ENCODE measurements at regions not wholly inside any gene's neighbourhood (a gene's known extent, or its start where the extent isn't known, plus 50 kb on each side); places are given as distances from the start of the nearest gene placed in this dataset.

DNA sequence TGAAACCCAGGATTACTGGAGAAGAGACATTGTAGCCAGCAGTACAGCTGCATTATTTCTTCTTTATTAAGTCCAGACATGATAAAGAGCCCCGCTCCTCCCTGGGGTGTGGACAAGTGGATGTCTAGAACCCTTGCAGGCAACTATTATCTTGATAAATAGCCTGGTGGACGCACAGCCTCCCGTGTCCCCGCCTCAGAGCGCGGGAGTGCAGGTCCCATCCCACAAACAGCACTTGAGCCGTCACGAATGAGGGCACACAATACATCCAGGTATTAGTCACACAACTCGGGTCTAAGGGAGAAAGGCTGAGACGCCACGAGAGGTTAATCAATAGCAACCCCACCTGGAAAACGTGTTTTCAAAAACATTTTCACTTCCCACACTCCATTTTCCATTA lies 213.2 kb upstream of the SOX1 start:
- DNase-seq (ENCODE audit: insufficient read length, low spot score) = no peak
- TF ChIP-seq POLR2AphosphoS5 (IDR thresholded peaks at IDR 0.05; ENCODE audit: low read depth, low read length) = no peak
- no peak for TF ChIP-seq PAX5 (IDR thresholded peaks at IDR 0.05; ENCODE audit: insufficient read depth, low read length, severe bottlenecking)
- no peak for TF ChIP-seq POLR2A (IDR thresholded peaks at IDR 0.05; ENCODE audit: low read depth, low read length)
- TF ChIP-seq POU2F2 (IDR thresholded peaks at IDR 0.05; ENCODE audit: low read depth, low read length) = no peak
- TF ChIP-seq TAF1 (IDR thresholded peaks at IDR 0.05; ENCODE audit: low read depth, low read length) = no peak
- no peak for TF ChIP-seq SPI1 (IDR thresholded peaks at IDR 0.05; ENCODE audit: low read depth, low read length)
- no peak for FAIRE-seq

DNA sequence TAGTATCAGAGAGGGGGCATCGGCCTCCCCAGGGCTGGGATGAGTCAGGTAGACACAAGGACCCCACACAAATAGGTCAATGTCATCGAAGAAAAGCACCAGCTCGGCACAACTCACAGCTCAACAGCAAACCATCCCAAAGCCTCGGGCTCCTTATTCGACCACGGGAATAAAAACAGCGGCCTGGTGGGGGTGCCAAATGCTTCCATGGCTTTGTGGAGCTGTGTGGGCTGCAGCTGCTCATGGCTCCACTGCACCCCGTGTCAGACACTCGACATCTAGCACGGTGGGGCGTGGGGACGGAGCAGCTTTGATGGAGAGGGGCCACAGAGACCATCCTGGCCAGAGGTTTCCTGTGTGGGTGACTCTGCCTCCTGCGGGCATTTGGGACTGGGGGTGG lies 212.5 kb upstream of the SOX1 start:
- FAIRE-seq (no peak), DNase-seq (ENCODE audit: insufficient read length, low spot score) (no peak)
- TF ChIP-seq SPI1 (IDR thresholded peaks at IDR 0.05; ENCODE audit: low read depth, low read length) = no peak
- no peak for TF ChIP-seq PAX5 (IDR thresholded peaks at IDR 0.05; ENCODE audit: insufficient read depth, low read length, severe bottlenecking)
- TF ChIP-seq POLR2A (IDR thresholded peaks at IDR 0.05; ENCODE audit: low read depth, low read length) = no peak
- TF ChIP-seq POU2F2 (IDR thresholded peaks at IDR 0.05; ENCODE audit: low read depth, low read length) = no peak
- no peak for TF ChIP-seq POLR2AphosphoS5 (IDR thresholded peaks at IDR 0.05; ENCODE audit: low read depth, low read length)
- TF ChIP-seq TAF1 (IDR thresholded peaks at IDR 0.05; ENCODE audit: low read depth, low read length) = no peak

DNA sequence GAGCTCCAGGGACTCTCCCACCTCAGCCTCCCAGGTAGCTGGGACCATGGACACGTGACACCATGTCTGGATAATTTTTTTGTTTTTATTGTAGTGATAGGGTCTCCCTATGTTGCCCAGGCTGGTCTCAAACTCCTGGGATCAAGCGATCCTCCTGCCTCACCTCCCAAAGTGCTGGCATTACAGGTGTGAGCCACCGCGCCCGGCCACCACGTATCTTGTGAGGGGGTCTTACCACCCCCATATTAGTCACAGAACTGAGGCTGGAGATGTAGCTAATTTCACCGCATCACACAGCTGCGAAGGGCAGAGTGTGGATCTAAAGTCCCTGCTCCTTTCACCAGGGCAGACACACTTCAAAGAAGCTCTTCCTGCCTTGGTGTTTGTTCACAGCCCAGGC lies 211.8 kb upstream of the SOX1 start:
- DNase-seq (ENCODE audit: insufficient read length, low spot score) (no peak), FAIRE-seq (no peak)
- TF ChIP-seq POU2F2 (IDR thresholded peaks at IDR 0.05; ENCODE audit: low read depth, low read length) = no peak
- no peak for TF ChIP-seq SPI1 (IDR thresholded peaks at IDR 0.05; ENCODE audit: low read depth, low read length)
- no peak for TF ChIP-seq PAX5 (IDR thresholded peaks at IDR 0.05; ENCODE audit: insufficient read depth, low read length, severe bottlenecking)
- no peak for TF ChIP-seq TAF1 (IDR thresholded peaks at IDR 0.05; ENCODE audit: low read depth, low read length)
- TF ChIP-seq POLR2AphosphoS5 (IDR thresholded peaks at IDR 0.05; ENCODE audit: low read depth, low read length) = no peak
- TF ChIP-seq POLR2A (IDR thresholded peaks at IDR 0.05; ENCODE audit: low read depth, low read length) = no peak

DNA sequence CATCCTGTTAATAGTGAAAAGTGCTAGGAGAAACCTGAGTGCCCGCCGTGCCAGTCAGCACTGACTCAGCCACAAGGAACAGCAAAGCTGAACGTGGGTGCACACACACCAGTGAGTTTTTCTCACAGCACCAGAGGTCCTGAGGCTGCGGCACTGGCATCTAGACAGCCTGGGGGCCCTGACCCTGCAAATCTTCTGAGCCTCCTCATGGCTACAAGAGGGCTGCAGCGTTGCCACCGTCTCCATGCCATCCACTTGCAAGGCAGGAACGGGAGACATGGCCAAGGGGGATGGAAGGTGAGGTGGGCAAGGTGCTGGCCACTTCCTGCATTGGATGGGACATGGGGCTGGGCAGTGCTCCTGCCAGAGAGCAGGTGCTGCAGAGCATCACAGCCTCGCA lies 211.2 kb upstream of the SOX1 start:
- no peak for DNase-seq (ENCODE audit: insufficient read length, low spot score)
- FAIRE-seq = no peak
- no peak for TF ChIP-seq TAF1 (IDR thresholded peaks at IDR 0.05; ENCODE audit: low read depth, low read length)
- no peak for TF ChIP-seq PAX5 (IDR thresholded peaks at IDR 0.05; ENCODE audit: insufficient read depth, low read length, severe bottlenecking)
- TF ChIP-seq SPI1 (IDR thresholded peaks at IDR 0.05; ENCODE audit: low read depth, low read length) = no peak
- no peak for TF ChIP-seq POLR2A (IDR thresholded peaks at IDR 0.05; ENCODE audit: low read depth, low read length)
- TF ChIP-seq POLR2AphosphoS5 (IDR thresholded peaks at IDR 0.05; ENCODE audit: low read depth, low read length) = no peak
- TF ChIP-seq POU2F2 (IDR thresholded peaks at IDR 0.05; ENCODE audit: low read depth, low read length) = no peak

DNA sequence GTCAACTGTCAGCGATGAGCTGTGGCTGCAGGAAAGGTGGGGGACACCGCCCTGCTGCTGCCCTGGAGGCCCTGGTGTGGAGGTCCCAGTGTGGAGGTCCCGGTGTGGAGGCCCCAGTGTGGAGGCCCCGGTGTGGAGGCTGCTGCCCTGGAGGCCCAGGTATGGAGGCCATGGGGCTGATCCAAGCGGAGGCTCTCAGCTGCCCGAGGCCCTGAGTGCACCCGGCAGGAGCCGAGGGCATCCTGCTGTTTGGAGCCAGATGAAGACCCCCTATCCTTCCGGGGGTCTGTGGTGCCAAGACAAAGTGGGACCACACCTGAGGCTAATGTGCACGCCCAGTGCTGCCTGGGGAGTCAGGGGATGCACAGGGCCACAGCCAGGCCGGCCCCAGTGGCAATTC lies 210.4 kb upstream of the SOX1 start:
- no peak for TF ChIP-seq POU2F2 (IDR thresholded peaks at IDR 0.05; ENCODE audit: low read depth, low read length)
- no peak for TF ChIP-seq POLR2A (IDR thresholded peaks at IDR 0.05; ENCODE audit: low read depth, low read length)
- TF ChIP-seq TAF1 (IDR thresholded peaks at IDR 0.05; ENCODE audit: low read depth, low read length) = no peak
- TF ChIP-seq PAX5 (IDR thresholded peaks at IDR 0.05; ENCODE audit: insufficient read depth, low read length, severe bottlenecking) = no peak
- TF ChIP-seq SPI1 (IDR thresholded peaks at IDR 0.05; ENCODE audit: low read depth, low read length) = no peak
- no peak for TF ChIP-seq POLR2AphosphoS5 (IDR thresholded peaks at IDR 0.05; ENCODE audit: low read depth, low read length)
- FAIRE-seq (no peak), DNase-seq (ENCODE audit: insufficient read length, low spot score) (no peak)

DNA sequence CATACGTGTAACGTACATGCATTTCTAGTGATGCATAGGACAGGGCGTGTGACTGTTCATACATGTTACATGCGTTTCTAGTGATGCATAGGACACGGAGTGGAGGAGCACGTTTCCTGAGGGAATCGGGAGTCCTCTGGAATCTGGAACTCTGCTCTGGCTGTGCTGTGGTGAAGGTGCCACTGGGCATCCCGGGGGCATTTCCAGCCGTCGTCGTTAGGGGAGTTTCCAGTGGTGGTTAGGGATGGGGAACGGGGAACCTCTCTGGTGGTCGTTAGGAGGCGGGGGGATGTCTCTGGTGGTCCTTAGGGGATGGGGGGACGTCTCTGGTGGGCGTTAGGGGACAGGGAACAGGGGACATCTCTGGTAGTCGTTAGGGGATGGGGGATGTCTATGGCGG lies 209.6 kb upstream of the SOX1 start:
- TF ChIP-seq TAF1 (IDR thresholded peaks at IDR 0.05; ENCODE audit: low read depth, low read length) = no peak
- TF ChIP-seq PAX5 (IDR thresholded peaks at IDR 0.05; ENCODE audit: insufficient read depth, low read length, severe bottlenecking) = no peak
- no peak for TF ChIP-seq POLR2A (IDR thresholded peaks at IDR 0.05; ENCODE audit: low read depth, low read length)
- no peak for TF ChIP-seq POLR2AphosphoS5 (IDR thresholded peaks at IDR 0.05; ENCODE audit: low read depth, low read length)
- TF ChIP-seq SPI1 (IDR thresholded peaks at IDR 0.05; ENCODE audit: low read depth, low read length) = no peak
- FAIRE-seq = no peak
- DNase-seq (ENCODE audit: insufficient read length, low spot score) = no peak

DNA sequence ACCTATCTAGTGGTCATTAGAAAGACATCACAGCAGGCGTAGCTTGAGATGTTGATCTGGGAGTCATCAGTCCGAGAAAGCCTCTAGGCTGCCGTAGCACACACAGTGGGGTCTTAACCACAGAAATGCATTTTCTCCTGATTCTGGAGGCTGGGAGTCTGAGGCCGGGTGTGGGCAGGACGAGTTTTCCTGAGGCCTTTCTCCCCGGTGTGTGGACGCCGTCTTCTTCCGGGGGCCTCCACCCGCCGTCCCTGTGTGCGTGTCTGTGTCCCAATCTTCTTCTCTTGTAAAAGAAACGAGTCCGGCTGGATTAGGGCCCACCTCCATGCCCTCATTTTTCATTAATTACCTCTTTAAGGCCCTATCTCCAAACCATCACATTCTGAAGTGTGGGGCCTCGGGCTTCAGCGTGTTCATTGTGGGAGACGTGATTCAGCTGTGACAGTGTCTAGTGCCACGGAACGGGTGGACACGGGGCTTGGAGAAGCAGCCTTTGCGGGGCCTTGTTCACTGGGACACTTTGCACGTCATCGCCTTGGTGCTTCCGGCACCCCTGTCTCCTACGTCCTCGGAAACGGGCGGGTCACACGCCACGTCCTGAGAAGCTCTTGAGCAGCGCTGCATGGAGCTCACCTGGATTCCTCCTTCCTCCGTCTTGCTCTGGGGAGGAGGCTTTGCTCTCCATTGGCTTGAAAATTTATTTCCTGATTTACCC lies 208.9 kb upstream of the SOX1 start:
- no peak for TF ChIP-seq POU2F2 (IDR thresholded peaks at IDR 0.05; ENCODE audit: low read depth, low read length)
- no peak for TF ChIP-seq TAF1 (IDR thresholded peaks at IDR 0.05; ENCODE audit: low read depth, low read length)
- no peak for TF ChIP-seq POLR2A (IDR thresholded peaks at IDR 0.05; ENCODE audit: low read depth, low read length)
- DNase-seq (ENCODE audit: insufficient read length, low spot score) (no peak), FAIRE-seq (no peak)

DNA sequence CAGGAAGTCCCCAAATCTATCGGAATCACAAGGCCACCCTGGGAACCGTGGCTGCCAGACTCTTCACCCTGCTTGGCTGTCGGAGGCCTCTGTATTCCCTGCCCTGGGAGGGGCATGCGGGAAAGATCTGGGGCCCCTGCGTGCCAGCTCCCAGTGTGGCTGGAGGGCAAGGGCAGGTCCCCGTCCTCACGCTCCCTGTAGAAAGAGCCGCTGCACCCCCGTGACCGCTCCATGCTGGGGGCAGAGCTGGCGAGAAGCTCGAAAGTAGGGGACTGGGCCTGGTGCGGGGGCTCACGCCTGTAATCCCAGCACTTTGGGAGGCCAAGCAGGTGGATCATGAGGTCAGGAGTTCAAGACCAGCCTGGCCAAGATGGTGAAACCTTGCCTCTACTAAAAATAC lies 208.4 kb upstream of the SOX1 start:
- DNase-seq (ENCODE audit: insufficient read length, low spot score) (no peak), FAIRE-seq (no peak)
- no peak for TF ChIP-seq POLR2AphosphoS5 (IDR thresholded peaks at IDR 0.05; ENCODE audit: low read depth, low read length)
- TF ChIP-seq POU2F2 (IDR thresholded peaks at IDR 0.05; ENCODE audit: low read depth, low read length) = no peak
- no peak for TF ChIP-seq POLR2A (IDR thresholded peaks at IDR 0.05; ENCODE audit: low read depth, low read length)
- TF ChIP-seq PAX5 (IDR thresholded peaks at IDR 0.05; ENCODE audit: insufficient read depth, low read length, severe bottlenecking) = no peak
- no peak for TF ChIP-seq TAF1 (IDR thresholded peaks at IDR 0.05; ENCODE audit: low read depth, low read length)
- no peak for TF ChIP-seq SPI1 (IDR thresholded peaks at IDR 0.05; ENCODE audit: low read depth, low read length)

DNA sequence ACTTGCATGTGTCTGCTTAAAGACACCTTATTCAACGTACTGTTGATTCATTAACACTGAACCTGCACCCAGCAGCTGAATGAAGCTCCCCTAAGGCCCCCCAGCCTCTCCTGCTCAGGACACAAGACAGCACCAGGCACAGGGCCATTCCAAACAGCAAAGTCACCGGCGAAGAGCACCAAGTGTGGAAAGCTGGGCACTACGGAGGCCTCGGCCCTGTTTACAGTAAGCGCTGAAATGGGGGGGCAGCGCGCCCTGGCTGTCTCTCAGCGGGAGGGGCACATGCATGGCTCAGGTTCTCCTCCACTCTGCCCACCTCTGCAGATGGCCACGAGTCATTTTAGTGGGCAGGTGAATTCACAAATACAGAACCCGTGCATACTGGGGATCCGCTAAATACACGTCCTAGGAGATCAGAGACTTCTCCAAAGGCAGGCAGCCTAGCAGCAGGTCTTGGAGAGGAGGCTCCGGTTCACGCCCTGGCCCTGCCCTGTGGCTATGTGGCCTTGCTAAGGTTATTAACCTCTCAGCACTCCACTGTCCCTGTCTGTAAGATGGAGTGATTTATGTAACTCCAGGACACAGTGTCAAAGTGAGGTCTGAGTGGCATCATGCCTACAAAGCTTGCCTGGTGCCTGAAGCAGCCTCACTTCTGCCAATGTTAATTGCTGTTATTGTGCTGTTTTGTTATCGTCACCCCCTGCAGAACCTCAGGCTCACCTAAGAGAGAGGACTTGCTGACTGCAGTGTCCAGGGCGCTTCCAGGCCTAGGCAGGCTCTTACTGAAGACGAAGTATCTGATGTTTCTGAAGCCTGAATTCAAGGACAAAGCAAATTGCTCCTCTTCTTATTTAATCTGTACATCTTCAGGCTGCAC lies 207.4 kb upstream of the SOX1 start:
- no peak for DNase-seq (ENCODE audit: insufficient read length, low spot score)
- no peak for TF ChIP-seq TAF1 (IDR thresholded peaks at IDR 0.05; ENCODE audit: low read depth, low read length)
- TF ChIP-seq SPI1 (IDR thresholded peaks at IDR 0.05; ENCODE audit: low read depth, low read length) = no peak
- TF ChIP-seq POLR2A (IDR thresholded peaks at IDR 0.05; ENCODE audit: low read depth, low read length) = no peak
- no peak for TF ChIP-seq POLR2AphosphoS5 (IDR thresholded peaks at IDR 0.05; ENCODE audit: low read depth, low read length)
- no peak for TF ChIP-seq POU2F2 (IDR thresholded peaks at IDR 0.05; ENCODE audit: low read depth, low read length)
- no peak for TF ChIP-seq PAX5 (IDR thresholded peaks at IDR 0.05; ENCODE audit: insufficient read depth, low read length, severe bottlenecking)
- FAIRE-seq = no peak

Measured in GM12891 (cell line).